Brain microvascular endothelial cell (primary cell): ENCODE measurements at regions not wholly inside any gene's neighbourhood (a gene's known extent, or its start where the extent isn't known, plus 50 kb on each side); places are given as distances from the start of the nearest gene placed in this dataset.

ENCODE experiments used
- DNase-seq: peaks from one replicate; pipeline ENCODE4 v3.0.0-alpha.2; 2020
- H3K27ac ChIP-seq: fragments of 250-450 bp; sonication (Bioruptor Pico); 2 replicates; pipeline ENCODE4 v1.5.1; 2020; ENCODE audit warnings: mild to moderate bottlenecking, moderate library complexity
- H3K27me3 ChIP-seq: fragments of 250-450 bp; sonication (Bioruptor Pico); replicated peaks from 2 replicates; pipeline ENCODE4 v1.5.1; 2020; ENCODE audit warnings: mild to moderate bottlenecking
- H3K36me3 ChIP-seq: fragments of 250-450 bp; sonication (Bioruptor Pico); replicated peaks from 2 replicates; pipeline ENCODE4 v1.5.1; 2020; ENCODE audit warnings: mild to moderate bottlenecking
- H3K4me3 ChIP-seq: 2 replicates; pipeline ENCODE4 v1.5.1; 2011; ENCODE audit warnings: low read depth, mild to moderate bottlenecking, control low read depth, low read length, moderate library complexity
- in situ Hi-C: cut with HindIII; loops from 2 replicates; pipeline ENCODE4 v1.10.0; 2017; ENCODE audit warnings: low sequenced_read_pairs, low pct_ligation_motif_present
- TF ChIP-seq, protein P1 (sequence below): IDR thresholded peaks from 2 replicates; pipeline ENCODE4 v1.5.1; 2011; ENCODE audit warnings: low read depth, mild to moderate bottlenecking, moderate library complexity, low read length, control low read depth, inconsistent platforms; ENCODE audit errors: missing control alignments

DNA sequence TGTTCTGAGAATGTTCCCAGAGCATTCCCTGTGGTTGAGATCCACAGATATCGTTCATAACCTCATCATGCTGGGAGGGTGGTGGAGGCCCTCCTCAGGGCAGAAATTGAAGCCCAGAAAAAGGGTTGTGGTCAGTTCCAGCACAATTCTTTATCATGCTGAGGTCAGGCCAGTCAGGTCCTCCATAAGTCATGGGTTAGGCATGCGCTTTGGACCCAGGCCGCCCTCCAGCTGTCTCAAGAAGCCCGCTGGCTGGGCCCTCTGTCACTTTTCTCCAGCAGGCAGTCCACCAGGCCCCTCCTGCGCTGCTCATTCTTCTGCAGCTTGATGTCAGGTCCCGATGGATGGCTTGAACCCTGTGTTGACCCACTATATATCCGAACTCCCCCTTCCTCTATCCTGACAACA lies 151.1 kb upstream of the NT5C1B start:
- peak; percentile 84 for DNase-seq
- in situ Hi-C loops = no loop called here
- no peaks in the 10 kb centered on the region for H3K27me3 ChIP-seq
- H3K4me3 ChIP-seq = no peak overlapping the region
- no peaks in the 10 kb centered on the region for H3K36me3 ChIP-seq
- TF ChIP-seq, protein P1, sequence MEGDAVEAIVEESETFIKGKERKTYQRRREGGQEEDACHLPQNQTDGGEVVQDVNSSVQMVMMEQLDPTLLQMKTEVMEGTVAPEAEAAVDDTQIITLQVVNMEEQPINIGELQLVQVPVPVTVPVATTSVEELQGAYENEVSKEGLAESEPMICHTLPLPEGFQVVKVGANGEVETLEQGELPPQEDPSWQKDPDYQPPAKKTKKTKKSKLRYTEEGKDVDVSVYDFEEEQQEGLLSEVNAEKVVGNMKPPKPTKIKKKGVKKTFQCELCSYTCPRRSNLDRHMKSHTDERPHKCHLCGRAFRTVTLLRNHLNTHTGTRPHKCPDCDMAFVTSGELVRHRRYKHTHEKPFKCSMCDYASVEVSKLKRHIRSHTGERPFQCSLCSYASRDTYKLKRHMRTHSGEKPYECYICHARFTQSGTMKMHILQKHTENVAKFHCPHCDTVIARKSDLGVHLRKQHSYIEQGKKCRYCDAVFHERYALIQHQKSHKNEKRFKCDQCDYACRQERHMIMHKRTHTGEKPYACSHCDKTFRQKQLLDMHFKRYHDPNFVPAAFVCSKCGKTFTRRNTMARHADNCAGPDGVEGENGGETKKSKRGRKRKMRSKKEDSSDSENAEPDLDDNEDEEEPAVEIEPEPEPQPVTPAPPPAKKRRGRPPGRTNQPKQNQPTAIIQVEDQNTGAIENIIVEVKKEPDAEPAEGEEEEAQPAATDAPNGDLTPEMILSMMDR = no peak
- peak overlapping the region; percentile 56 for H3K27ac ChIP-seq

- no peaks in the 10 kb centered on the region for H3K27me3 ChIP-seq
- in situ Hi-C loops = no loop called here
- no peak for DNase-seq
- TF ChIP-seq, protein P1 = no peak
- H3K36me3 ChIP-seq = no peaks in the 10 kb centered on the region
- no peak overlapping the region for H3K4me3 ChIP-seq
- no peak overlapping the region for H3K27ac ChIP-seq
Measured at GRCh38 chr2:18731666-18732065, 142.3 kb upstream of the NT5C1B start.

DNA sequence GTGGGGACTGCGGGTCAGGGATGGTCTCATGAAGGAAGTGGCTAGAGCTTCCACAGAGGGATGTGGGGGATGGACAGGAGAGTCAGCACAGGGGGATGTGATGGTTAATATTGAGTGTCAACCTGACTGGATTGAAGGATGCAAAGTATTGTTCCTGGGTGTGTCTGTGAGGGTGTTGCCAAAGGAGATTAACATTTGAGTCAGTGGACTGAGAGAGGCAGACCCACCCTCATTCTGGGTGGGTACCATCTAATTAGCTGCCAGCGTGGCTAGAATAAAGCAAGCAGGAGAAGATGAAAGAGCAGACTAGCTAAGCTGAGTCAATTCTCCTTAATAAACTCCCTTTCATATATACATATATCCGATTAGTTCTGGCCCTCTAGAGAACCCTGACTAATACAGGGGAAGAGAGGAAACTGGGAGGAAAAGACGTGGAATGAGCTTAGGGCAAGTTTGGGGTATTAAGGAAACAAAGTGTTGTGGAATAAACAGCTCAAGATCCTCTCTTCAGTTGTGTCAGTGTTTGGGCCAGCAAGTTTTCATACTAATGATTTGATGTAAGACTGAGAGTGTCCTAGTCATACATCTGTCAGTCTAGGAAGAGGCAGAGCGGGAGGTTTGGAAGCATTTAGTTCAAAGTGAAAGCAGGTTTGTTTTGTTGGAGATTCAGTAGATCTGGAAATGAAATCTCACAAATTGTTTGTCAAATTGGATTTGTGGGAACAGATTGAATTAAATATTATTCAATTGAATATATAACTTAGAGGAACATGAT lies 135.2 kb upstream of the NT5C1B start:
- H3K4me3 ChIP-seq = no peak overlapping the region
- no peaks in the 10 kb centered on the region for H3K36me3 ChIP-seq
- in situ Hi-C loops = no loop called here
- no peaks in the 10 kb centered on the region for H3K27me3 ChIP-seq
- TF ChIP-seq, protein P1 = no peak
- H3K27ac ChIP-seq = no peak overlapping the region
- DNase-seq = no peak

GRCh38 chr2:18723219-18723618 lies 133.8 kb upstream of the NT5C1B start:
- in situ Hi-C loops = no loop called here

GRCh38 chr2:18722101-18722500 lies 132.7 kb upstream of the NT5C1B start:
- no peak overlapping the region for H3K4me3 ChIP-seq
- in situ Hi-C loops = no loop called here
- no peaks in the 10 kb centered on the region for H3K27me3 ChIP-seq
- TF ChIP-seq, protein P1 = no peak
- peak overlapping the region; percentile 56 for H3K27ac ChIP-seq
- H3K36me3 ChIP-seq = no peaks in the 10 kb centered on the region
- peak; percentile 32 for DNase-seq

More at GRCh38 chr2:18723219-18723618, 133.8 kb upstream of the NT5C1B start:
- Histone ChIP-seq H3K27ac (no peak overlapping the region), H3K4me3 (no peak overlapping the region), H3K27me3 (no peaks in the 10 kb centered on the region), H3K36me3 (no peaks in the 10 kb centered on the region)
- TF ChIP-seq, protein P1 = no peak
- no peak for DNase-seq
